HG02610 (cell line): ENCODE measurements at regions not wholly inside any gene's neighbourhood (a gene's known extent, or its start where the extent isn't known, plus 50 kb on each side); places are given as distances from the start of the nearest gene placed in this dataset.

Experiments
- ATAC-seq: cut with Tn5 transposase; IDR thresholded peaks from one replicate; pipeline ENCODE4 v1.9.1; 2021; ENCODE audit warnings: mild to moderate bottlenecking, moderate library complexity; ENCODE audit not compliant: unreplicated experiment

DNA sequence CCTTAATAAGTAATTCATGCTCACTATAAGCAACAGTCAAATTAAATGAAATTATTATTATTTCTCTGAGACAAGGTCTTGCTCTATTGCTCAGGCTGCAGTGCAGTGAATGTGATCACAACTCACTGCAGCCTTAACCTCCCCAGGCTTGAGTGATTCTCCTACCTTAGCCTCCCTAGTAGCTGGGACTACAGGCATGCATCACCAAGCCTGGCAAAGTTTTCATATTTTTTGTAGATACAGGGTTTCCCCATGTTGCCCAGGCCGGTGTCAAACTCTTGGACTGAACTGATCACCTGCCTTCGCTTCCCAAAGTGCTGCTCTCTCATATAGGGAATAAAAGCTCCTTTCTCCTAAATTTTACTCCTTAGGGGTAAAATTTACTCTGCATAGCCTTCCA lies 74.9 kb upstream of the GAREM1 start:
- no peak for ATAC-seq

DNA sequence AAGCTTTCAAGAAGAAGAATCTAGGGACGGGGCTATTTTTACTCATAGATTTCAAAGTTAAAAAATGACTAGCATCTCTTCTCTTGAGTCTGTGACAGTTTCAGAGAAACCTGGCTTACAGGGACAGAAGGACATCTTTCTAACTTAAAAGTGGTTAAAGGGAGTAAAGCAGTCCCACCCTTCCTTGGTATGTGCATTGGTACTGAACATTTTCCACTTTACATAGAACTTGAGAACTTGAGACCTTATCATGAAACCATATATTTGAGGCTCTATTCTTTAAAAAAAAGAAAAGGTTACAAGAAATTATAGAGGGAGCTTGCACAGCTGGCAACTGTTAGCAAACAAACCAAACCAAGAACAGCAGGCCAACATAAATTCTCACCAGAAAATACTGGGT lies 73.4 kb upstream of the GAREM1 start:
- ATAC-seq = no peak

DNA sequence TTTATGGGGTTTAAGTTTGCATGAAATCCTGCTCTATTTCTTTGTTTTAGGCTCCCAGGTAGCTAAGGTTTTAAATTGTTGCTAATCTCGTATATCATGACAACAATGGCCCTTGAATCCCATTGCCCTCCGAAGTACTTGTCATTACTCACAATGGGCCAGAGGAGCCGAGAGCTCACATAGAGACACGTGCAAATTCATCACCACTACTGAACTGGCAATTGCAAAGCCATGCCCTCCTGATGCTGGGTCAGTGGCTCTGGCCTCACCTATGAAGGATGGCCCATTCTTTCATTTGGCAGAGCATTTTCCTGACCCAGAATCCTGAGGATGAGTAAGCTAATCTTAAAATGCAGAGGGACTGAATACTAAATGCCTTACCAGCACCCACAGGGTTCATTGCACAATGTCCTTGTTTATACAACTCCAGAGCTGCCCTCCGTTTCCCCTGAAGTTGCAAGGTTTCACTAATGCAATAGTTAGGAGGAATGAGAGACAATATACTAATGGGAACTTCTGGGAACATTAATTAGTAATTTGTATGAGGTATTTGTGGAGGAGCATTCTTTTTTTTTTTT lies 71.6 kb upstream of the GAREM1 start:
- no peak for ATAC-seq

DNA sequence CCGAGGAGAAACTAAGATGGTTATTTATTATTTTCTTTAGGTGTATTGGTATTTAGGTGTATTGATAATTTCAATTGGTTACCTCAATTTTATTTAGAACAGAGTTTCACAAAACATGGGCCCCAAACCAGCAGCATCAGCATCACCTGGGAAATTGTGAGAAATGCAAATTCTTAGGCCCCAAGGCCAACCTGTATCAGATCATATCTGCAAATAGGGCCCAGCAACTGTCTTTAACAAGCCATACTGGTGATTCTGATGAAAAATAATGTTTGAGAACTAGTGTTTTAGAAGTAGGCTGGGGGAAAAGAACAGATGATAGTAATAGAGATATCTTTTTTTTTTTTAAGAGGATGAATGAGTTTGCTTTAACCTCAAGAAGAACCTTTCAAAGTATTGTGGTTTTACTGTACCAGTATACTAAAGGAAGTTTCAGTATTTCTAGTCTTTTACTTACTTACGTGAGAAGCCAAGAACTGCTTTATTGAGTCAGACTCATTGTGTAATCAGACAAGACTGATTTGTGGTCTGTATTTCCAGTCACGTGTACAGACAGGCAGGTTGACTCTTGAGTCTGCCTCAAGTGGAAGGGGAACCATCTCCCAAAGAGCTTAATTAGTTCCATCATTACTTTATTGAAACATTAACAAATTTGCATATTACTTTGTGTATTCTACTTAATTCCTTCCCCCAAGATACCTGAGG lies 60.4 kb upstream of the GAREM1 start:
- ATAC-seq = peak; percentile 96

DNA sequence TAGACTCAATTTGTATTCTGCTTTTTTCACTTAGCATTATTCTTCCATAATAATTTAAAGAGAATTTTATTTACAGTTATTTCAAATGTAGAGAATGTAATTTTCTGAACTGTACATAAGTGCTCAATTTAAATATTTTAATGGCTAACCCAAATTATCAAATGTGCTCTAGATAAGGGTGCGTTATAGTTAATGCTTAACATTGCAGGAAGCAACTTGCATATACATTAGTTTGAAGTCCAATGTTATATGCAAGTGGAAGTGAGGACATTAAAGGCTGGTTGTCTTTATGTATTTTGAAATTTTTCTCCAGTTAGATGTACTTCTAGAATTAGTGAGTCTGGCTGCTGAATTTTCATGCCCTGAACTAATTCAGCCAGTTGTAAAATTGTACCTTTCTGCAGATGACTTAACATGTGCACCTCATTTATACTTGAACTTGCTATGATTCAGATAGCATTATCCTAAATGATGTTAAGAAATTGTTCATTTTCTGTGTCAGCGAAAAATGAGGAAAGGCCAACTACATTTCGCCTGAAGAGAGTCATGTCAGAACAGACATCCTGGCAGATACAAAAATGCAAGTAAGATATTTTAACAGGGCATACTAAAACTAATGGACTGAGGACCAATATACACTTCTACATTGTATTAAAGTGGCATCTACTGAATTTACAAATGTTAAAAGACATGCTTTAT lies 59.2 kb upstream of the GAREM1 start:
- ATAC-seq = no peak

DNA sequence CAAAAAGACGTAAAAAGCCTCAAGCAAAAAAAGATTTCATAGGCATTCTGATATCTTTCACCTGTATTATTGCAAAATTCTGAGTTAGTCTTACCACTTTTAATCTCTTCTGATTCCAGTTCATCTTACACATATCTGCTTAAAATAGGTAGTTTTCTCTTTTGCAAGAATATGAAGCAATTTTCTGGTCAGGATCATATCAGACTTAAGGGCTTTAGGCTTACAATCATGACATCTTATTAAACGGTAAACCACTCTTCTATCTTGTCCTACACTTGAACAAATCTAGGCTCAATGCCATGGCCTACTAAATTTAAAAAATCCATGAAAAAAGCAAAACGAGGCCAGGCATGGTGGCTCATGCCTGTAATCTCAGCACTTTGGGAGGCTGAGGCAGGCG lies 50.1 kb upstream of the GAREM1 start:
- ATAC-seq = no peak
